Fibroblast of lung (primary cell): ENCODE measurements at regions not wholly inside any gene's neighbourhood (a gene's known extent, or its start where the extent isn't known, plus 50 kb on each side); places are given as distances from the start of the nearest gene placed in this dataset.

Experiments
- EZH2 ChIP-seq: IDR thresholded peaks from 2 replicates; pipeline ENCODE4 v1.5.1; 2012; ENCODE audit warnings: low read length, control low read depth, mild to moderate bottlenecking; ENCODE audit errors: missing control alignments
- TF ChIP-seq, protein P1 (sequence below), 2 donors: IDR thresholded peaks in 1 of 2; conservative IDR thresholded peaks in 1 of 2; 1 replicate in 1 of 2; 2 replicates in 1 of 2; pipeline ENCODE4 v1.5.1; 2011 to 2012; ENCODE audit warnings: low read length in 2 of 2, control low read depth in 1 of 2, inconsistent platforms in 1 of 2, low read depth in 1 of 2, mild to moderate bottlenecking in 1 of 2

DNA sequence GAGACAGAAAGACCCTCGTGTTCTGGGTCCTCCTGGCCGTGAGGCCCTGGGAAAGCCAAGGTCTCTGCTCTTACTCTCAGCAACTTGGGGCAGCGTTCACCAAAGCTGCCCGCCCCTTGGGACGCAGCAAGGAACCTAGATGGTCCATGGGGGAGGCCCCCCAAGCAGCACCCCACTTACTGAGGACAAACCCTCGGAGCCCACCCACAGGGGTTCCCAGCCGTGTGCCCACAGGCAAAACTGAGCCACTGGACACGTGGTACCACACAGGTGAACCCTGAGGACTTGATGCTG, 166.2 kb upstream of the IQSEC1 start:
- TF ChIP-seq, protein P1, sequence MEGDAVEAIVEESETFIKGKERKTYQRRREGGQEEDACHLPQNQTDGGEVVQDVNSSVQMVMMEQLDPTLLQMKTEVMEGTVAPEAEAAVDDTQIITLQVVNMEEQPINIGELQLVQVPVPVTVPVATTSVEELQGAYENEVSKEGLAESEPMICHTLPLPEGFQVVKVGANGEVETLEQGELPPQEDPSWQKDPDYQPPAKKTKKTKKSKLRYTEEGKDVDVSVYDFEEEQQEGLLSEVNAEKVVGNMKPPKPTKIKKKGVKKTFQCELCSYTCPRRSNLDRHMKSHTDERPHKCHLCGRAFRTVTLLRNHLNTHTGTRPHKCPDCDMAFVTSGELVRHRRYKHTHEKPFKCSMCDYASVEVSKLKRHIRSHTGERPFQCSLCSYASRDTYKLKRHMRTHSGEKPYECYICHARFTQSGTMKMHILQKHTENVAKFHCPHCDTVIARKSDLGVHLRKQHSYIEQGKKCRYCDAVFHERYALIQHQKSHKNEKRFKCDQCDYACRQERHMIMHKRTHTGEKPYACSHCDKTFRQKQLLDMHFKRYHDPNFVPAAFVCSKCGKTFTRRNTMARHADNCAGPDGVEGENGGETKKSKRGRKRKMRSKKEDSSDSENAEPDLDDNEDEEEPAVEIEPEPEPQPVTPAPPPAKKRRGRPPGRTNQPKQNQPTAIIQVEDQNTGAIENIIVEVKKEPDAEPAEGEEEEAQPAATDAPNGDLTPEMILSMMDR (conservative IDR thresholded peaks at IDR 0.05 in 1 of 2, IDR thresholded peaks at IDR 0.05 in 1 of 2; ENCODE audit: low read depth in 1 of 2, low read length in 2 of 2), result no peak
- TF ChIP-seq EZH2, result no peak
